ENCODE measurements at regions not wholly inside any gene's neighbourhood (a gene's known extent, or its start where the extent isn't known, plus 50 kb on each side); places are given as distances from the start of the nearest gene placed in this dataset.

DNA sequence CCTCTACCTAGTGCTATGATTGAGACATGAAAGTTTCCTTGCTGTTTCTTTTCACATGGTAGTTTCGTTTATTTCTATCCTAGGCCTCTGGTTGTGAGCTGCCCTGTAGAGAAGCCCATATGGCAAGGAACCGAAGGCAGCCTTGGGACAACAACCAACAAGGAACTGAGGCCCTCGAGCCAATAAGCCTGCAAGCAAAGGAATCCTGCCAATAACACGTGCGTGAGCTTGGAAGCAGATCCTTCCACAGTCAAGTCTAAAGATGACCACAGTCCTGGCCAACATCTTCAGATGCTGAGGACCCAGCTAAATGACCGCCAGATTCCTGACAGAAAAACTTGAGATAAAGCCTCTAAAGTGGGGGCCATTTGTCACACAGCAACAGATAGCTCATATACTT lies 100.4 kb upstream of the FAM9B start:
- Histone ChIP-seq H3K27ac (ENCODE audit: low read length) (no peak overlapping the region), H3K9me3 (ENCODE audit: low read length) (no peaks in the 10 kb centered on the region), H3K79me2 (ENCODE audit: low read length) (no peaks in the 10 kb centered on the region), H3K36me3 (ENCODE audit: low read depth, low read length) (no peaks in the 10 kb centered on the region), H3K9me2 (replicated peaks; ENCODE audit: low read length) (no peaks in the 10 kb centered on the region), H3K27me3 (ENCODE audit: low read length) (no peaks in the 10 kb centered on the region), H3K9ac (ENCODE audit: low read length) (no peak overlapping the region), H4K20me1 (ENCODE audit: low read length) (no peaks in the 10 kb centered on the region), H3K4me1 (ENCODE audit: insufficient read depth, low read length) (peaks cover 5% of the 10 kb centered on the region; the same call in 1 of the 2 replicates), H2AFZ (ENCODE audit: low read length) (no peak overlapping the region), H3K4me2 (ENCODE audit: low read length) (no peak overlapping the region), H3F3A (ENCODE audit: low read length, unreplicated experiment) (no peaks in the 10 kb centered on the region), H3K4me3 (ENCODE audit: low read length) (no peak overlapping the region)
- no peak for ATAC-seq
- intact Hi-C loops (cut with micrococcal nuclease): no loop called here
- TF ChIP-seq EZH2phosphoT487 (IDR thresholded peaks at IDR 0.05; ENCODE audit: borderline replicate concordance, low read length) (no peak), EZH2 (IDR thresholded peaks at IDR 0.05; ENCODE audit: low read length, unreplicated experiment) (no peak), CTCF (conservative IDR thresholded peaks at IDR 0.05; ENCODE audit: low read depth, low read length) (no peak)
- no TSS peak for BruUV-seq (replicated peaks)
- no peak for DNase-seq
- POLR2A ChIA-PET (ENCODE audit: unreplicated experiment): interaction anchor here (0.6 kb wide), 1 partner anchor 92 kb away, joined by 3 read pairs; no protein-coding TSS in a partner anchor
- CTCF ChIA-PET: no interaction called here

DNA sequence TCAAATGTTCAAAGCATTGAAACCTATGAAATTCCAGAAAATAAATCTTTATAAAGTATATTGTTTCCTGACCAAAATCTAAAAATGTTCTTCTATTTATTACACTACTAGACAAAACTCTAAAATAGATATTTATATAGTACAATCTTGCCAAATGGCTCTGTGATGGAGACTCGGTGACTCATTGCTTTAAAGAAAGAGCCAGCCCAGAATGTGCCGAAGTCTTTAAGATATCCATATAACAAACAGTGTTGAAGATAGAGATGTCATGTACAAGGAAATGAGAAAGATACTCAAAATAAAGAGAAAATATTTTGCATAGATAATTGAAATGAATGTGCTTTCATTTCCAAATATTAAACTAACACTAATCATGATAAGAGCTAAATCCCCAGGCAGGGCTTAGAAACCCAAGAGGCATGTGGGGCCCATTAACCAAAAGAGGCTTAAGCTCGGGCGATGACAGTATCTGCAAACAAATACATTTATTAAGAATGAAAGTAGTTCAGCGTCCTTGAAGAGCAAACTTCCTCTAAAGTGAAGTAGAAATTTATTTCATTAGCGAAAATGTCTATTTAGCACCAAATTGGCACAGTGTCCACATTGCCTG lies 102.1 kb upstream of the FAM9B start:
- H3K9me2 ChIP-seq (replicated peaks; ENCODE audit: low read length): no peaks in the 10 kb centered on the region
- H3K79me2 ChIP-seq (ENCODE audit: low read length): no peaks in the 10 kb centered on the region
- no peaks in the 10 kb centered on the region for H3F3A ChIP-seq (ENCODE audit: low read length, unreplicated experiment)
- ChIA-PET CTCF (no interaction called here), POLR2A (ENCODE audit: unreplicated experiment) (no interaction called here)
- no peak overlapping the region for H3K9ac ChIP-seq (ENCODE audit: low read length)
- no peaks in the 10 kb centered on the region; the same call in 1 of the 2 replicates for H3K4me1 ChIP-seq (ENCODE audit: insufficient read depth, low read length)
- no peaks in the 10 kb centered on the region for H3K27me3 ChIP-seq (ENCODE audit: low read length)
- no peak overlapping the region for H3K27ac ChIP-seq (ENCODE audit: low read length)
- TF ChIP-seq EZH2phosphoT487 (IDR thresholded peaks at IDR 0.05; ENCODE audit: borderline replicate concordance, low read length): no peak
- no peak for TF ChIP-seq EZH2 (IDR thresholded peaks at IDR 0.05; ENCODE audit: low read length, unreplicated experiment)
- TF ChIP-seq CTCF (conservative IDR thresholded peaks at IDR 0.05; ENCODE audit: low read depth, low read length): no peak
- H3K4me2 ChIP-seq (ENCODE audit: low read length): no peak overlapping the region
- no peak for DNase-seq
- no peak overlapping the region for H2AFZ ChIP-seq (ENCODE audit: low read length)
- H3K9me3 ChIP-seq (ENCODE audit: low read length): no peaks in the 10 kb centered on the region
- intact Hi-C loops (cut with micrococcal nuclease): no loop called here
- BruUV-seq (replicated peaks): no TSS peak
- no peak overlapping the region for H3K4me3 ChIP-seq (ENCODE audit: low read length)
- no peaks in the 10 kb centered on the region for H3K36me3 ChIP-seq (ENCODE audit: low read depth, low read length)
- ATAC-seq: no peak
- H4K20me1 ChIP-seq (ENCODE audit: low read length): no peaks in the 10 kb centered on the region

- BruUV-seq (replicated peaks): no TSS peak
- H2AFZ ChIP-seq (ENCODE audit: low read length): no peak overlapping the region
- H4K20me1 ChIP-seq (ENCODE audit: low read length): no peaks in the 10 kb centered on the region
- H3K36me3 ChIP-seq (ENCODE audit: low read depth, low read length): no peaks in the 10 kb centered on the region
- no peaks in the 10 kb centered on the region for H3K9me3 ChIP-seq (ENCODE audit: low read length)
- H3K27ac ChIP-seq (ENCODE audit: low read length): no peak overlapping the region
- H3K4me1 ChIP-seq (ENCODE audit: insufficient read depth, low read length): no peaks in the 10 kb centered on the region
- H3K9ac ChIP-seq (ENCODE audit: low read length): no peak overlapping the region
- no peak for ATAC-seq
- DNase-seq: no peak
- intact Hi-C loops (cut with micrococcal nuclease): no loop called here
- no peak overlapping the region for H3K4me3 ChIP-seq (ENCODE audit: low read length)
- no peaks in the 10 kb centered on the region for H3K27me3 ChIP-seq (ENCODE audit: low read length)
- H3K9me2 ChIP-seq (replicated peaks; ENCODE audit: low read length): no peaks in the 10 kb centered on the region
- CTCF ChIA-PET: no interaction called here
- no peaks in the 10 kb centered on the region for H3F3A ChIP-seq (ENCODE audit: low read length, unreplicated experiment)
- TF ChIP-seq CTCF (conservative IDR thresholded peaks at IDR 0.05; ENCODE audit: low read depth, low read length) (no peak), EZH2 (IDR thresholded peaks at IDR 0.05; ENCODE audit: low read length, unreplicated experiment) (no peak), EZH2phosphoT487 (IDR thresholded peaks at IDR 0.05; ENCODE audit: borderline replicate concordance, low read length) (no peak)
- no peaks in the 10 kb centered on the region for H3K79me2 ChIP-seq (ENCODE audit: low read length)
- POLR2A ChIA-PET (ENCODE audit: unreplicated experiment): no interaction called here
- no peak overlapping the region for H3K4me2 ChIP-seq (ENCODE audit: low read length)
Measured at GRCh38 chrX:9137152-9137551, 103.2 kb upstream of the FAM9B start.

Measured in PC-3 (cell line).